Suprapubic skin (tissue), 4 donors: ENCODE measurements at regions not wholly inside any gene's neighbourhood (a gene's known extent, or its start where the extent isn't known, plus 50 kb on each side); places are given as distances from the start of the nearest gene placed in this dataset.

Experiments
- DNase-seq, 2 donors: peaks; one replicate each; pipeline ENCODE4 v3.0.0-alpha.2; 2019; ENCODE audit warnings: low spot score in 2 of 2
- H3K27ac ChIP-seq: fragments of 200-600 bp; sonication (generic); one replicate; pipeline ENCODE4 v1.5.1; 2019
- H3K27me3 ChIP-seq: fragments of 200-600 bp; sonication (generic); one replicate; pipeline ENCODE4 v1.5.1; 2019
- H3K36me3 ChIP-seq: fragments of 200-600 bp; sonication (generic); one replicate; pipeline ENCODE4 v1.5.1; 2019
- H3K4me1 ChIP-seq: fragments of 200-600 bp; sonication (generic); one replicate; pipeline ENCODE4 v1.5.1; 2019
- H3K4me3 ChIP-seq: fragments of 200-600 bp; sonication (generic); one replicate; pipeline ENCODE4 v1.5.1; 2019; ENCODE audit warnings: mild to moderate bottlenecking
- H3K9me3 ChIP-seq: fragments of 200-600 bp; sonication (generic); one replicate; pipeline ENCODE4 v1.5.1; 2019
- CTCF ChIP-seq, 2 donors: fragments of 200-600 bp in 1 of 2; fragments of 450-650 bp in 1 of 2; sonication (generic) in 1 of 2; IDR thresholded peaks; one replicate each; pipeline ENCODE4 v1.5.1; 2016 to 2019; ENCODE audit warnings: antibody characterized with exemption in 2 of 2, mild to moderate bottlenecking in 1 of 2, moderate library complexity in 1 of 2
- EP300 ChIP-seq: sonication (generic); formaldehyde crosslinking; IDR thresholded peaks from one replicate; pipeline ENCODE4 v1.6.1; 2017; ENCODE audit warnings: antibody characterized with exemption
- POLR2A ChIP-seq, 2 donors: fragments of 450-650 bp; IDR thresholded peaks; one replicate each; pipeline ENCODE4 v1.6.1; 2017; ENCODE audit warnings: antibody characterized with exemption in 2 of 2, mild to moderate bottlenecking in 2 of 2, moderate library complexity in 2 of 2
- POLR2AphosphoS5 ChIP-seq, 3 donors: sonication (generic); formaldehyde crosslinking; IDR thresholded peaks; one replicate each; pipeline ENCODE4 v1.6.1; 2017; ENCODE audit warnings: antibody characterized with exemption in 3 of 3
- WGBS: methylation state at CpG from one replicate; pipeline ENCODE4 v1.1.5; 2018; 5-methylcytosine and 5-hydroxymethylcytosine counted together

- no peaks in the 10 kb centered on the region for H3K27me3 ChIP-seq
- DNase-seq = no peak
- WGBS = 64% methylated on average over 1 of the region's 1 CpG
- no peak overlapping the region for H3K27ac ChIP-seq
- no peak overlapping the region for H3K4me3 ChIP-seq
- peaks cover 8% of the 10 kb centered on the region for H3K4me1 ChIP-seq
- no peak for TF ChIP-seq CTCF (IDR thresholded peaks at IDR 0.05)
- no peak for TF ChIP-seq POLR2A (IDR thresholded peaks at IDR 0.05)
- TF ChIP-seq POLR2AphosphoS5 (IDR thresholded peaks at IDR 0.05) = no peak
- no peak for TF ChIP-seq EP300
- H3K36me3 ChIP-seq = no peaks in the 10 kb centered on the region
- no peaks in the 10 kb centered on the region for H3K9me3 ChIP-seq
Observed at GRCh38 chr11:35056391-35057093, 82.4 kb upstream of the CD44 start.

- no peak overlapping the region for H3K27ac ChIP-seq
- H3K36me3 ChIP-seq = no peaks in the 10 kb centered on the region
- no peak for TF ChIP-seq CTCF (IDR thresholded peaks at IDR 0.05)
- no peak for TF ChIP-seq POLR2AphosphoS5 (IDR thresholded peaks at IDR 0.05)
- no peak for TF ChIP-seq EP300
- TF ChIP-seq POLR2A (IDR thresholded peaks at IDR 0.05) = no peak
- no peak for DNase-seq
- H3K4me1 ChIP-seq = peaks cover 21% of the 10 kb centered on the region
- no peaks in the 10 kb centered on the region for H3K27me3 ChIP-seq
- no peak overlapping the region for H3K4me3 ChIP-seq
- no peaks in the 10 kb centered on the region for H3K9me3 ChIP-seq
- WGBS = 93% methylated on average over 2 of the region's 2 CpGs
Observed at GRCh38 chr11:35057926-35058668, 80.9 kb upstream of the CD44 start.

GRCh38 chr11:35058669-35059434 is 80.1 kb upstream of the CD44 start:
- no peak for TF ChIP-seq POLR2AphosphoS5 (IDR thresholded peaks at IDR 0.05)
- no peak for TF ChIP-seq CTCF (IDR thresholded peaks at IDR 0.05)
- no peak for DNase-seq
- Histone ChIP-seq H3K9me3 (no peaks in the 10 kb centered on the region), H3K4me3 (no peak overlapping the region), H3K36me3 (no peaks in the 10 kb centered on the region), H3K27me3 (no peaks in the 10 kb centered on the region), H3K4me1 (peaks cover 25% of the 10 kb centered on the region), H3K27ac (no peak overlapping the region)
- WGBS = 84% methylated on average over 5 of the region's 5 CpGs

- no peak for DNase-seq
- H3K36me3 ChIP-seq = no peaks in the 10 kb centered on the region
- 50% methylated on average over 5 of the region's 5 CpGs for WGBS
- no peak overlapping the region for H3K4me3 ChIP-seq
- no peak for TF ChIP-seq CTCF (IDR thresholded peaks at IDR 0.05)
- no peak for TF ChIP-seq EP300
- TF ChIP-seq POLR2AphosphoS5 (IDR thresholded peaks at IDR 0.05) = no peak
- TF ChIP-seq POLR2A (IDR thresholded peaks at IDR 0.05) = no peak
- peak overlapping the region; percentile 79 for H3K27ac ChIP-seq
- H3K9me3 ChIP-seq = no peaks in the 10 kb centered on the region
- H3K4me1 ChIP-seq = peaks cover 39% of the 10 kb centered on the region
- no peaks in the 10 kb centered on the region for H3K27me3 ChIP-seq
Observed at GRCh38 chr11:35061516-35062440, 77.2 kb upstream of the CD44 start.
